Trophoblast cell (in vitro differentiated cells and primary cell): ENCODE measurements at regions not wholly inside any gene's neighbourhood (a gene's known extent, or its start where the extent isn't known, plus 50 kb on each side); places are given as distances from the start of the nearest gene placed in this dataset.
A peak's percentile ranks its signal among the peaks of the same experiment; 100 is the strongest.

Experiments
- DNase-seq, 2 donors: peaks; one replicate each; pipeline ENCODE4 v3.0.0-alpha.2; 2016
- H2AFZ ChIP-seq: 2 replicates; pipeline ENCODE4 v1.6.1; 2013; ENCODE audit warnings: low read length, moderate library complexity, mild to moderate bottlenecking; ENCODE audit not compliant: insufficient read depth, poor library complexity
- H2AK5ac ChIP-seq: 2 replicates; pipeline ENCODE4 v1.6.1; 2013; ENCODE audit warnings: mild to moderate bottlenecking, low read length
- H2BK120ac ChIP-seq: 2 replicates; pipeline ENCODE4 v1.6.1; 2013; ENCODE audit warnings: low read length, mild to moderate bottlenecking, moderate library complexity; ENCODE audit not compliant: insufficient read depth, poor library complexity
- H2BK12ac ChIP-seq: 2 replicates; pipeline ENCODE4 v1.6.1; 2013; ENCODE audit warnings: mild to moderate bottlenecking, low read length, moderate library complexity
- H2BK5ac ChIP-seq: 2 replicates; pipeline ENCODE4 v1.6.1; 2013; ENCODE audit warnings: low read length, low read depth, moderate library complexity, mild to moderate bottlenecking; ENCODE audit not compliant: poor library complexity
- H3K14ac ChIP-seq: 2 replicates; pipeline ENCODE4 v1.6.1; 2013; ENCODE audit warnings: mild to moderate bottlenecking, low read length
- H3K18ac ChIP-seq: 2 replicates; pipeline ENCODE4 v1.6.1; 2013; ENCODE audit warnings: mild to moderate bottlenecking, low read length
- H3K23ac ChIP-seq: 2 replicates; pipeline ENCODE4 v1.6.1; 2013; ENCODE audit warnings: low read length
- H3K27ac ChIP-seq: 2 replicates; pipeline ENCODE4 v1.5.1; 2013; ENCODE audit warnings: low read depth, mild to moderate bottlenecking, inconsistent platforms, low read length, moderate library complexity
- H3K27me3 ChIP-seq: 2 replicates; pipeline ENCODE4 v1.6.1; 2013; ENCODE audit warnings: inconsistent platforms, mild to moderate bottlenecking, low read length, moderate library complexity; ENCODE audit not compliant: insufficient read depth
- H3K36me3 ChIP-seq, 2 experiments: 1 replicate in 1 of 2; 2 replicates in 1 of 2; pipeline ENCODE4 v1.6.1; 2013; ENCODE audit warnings: low read length in 2 of 2, mild to moderate bottlenecking in 2 of 2, moderate library complexity in 1 of 2; ENCODE audit not compliant: insufficient read depth in 2 of 2, control insufficient read depth in 1 of 2
- H3K4ac ChIP-seq: 2 replicates; pipeline ENCODE4 v1.6.1; 2013; ENCODE audit warnings: low read depth, mild to moderate bottlenecking, low read length, moderate library complexity
- H3K4me1 ChIP-seq, 2 experiments: 1 replicate in 1 of 2; 2 replicates in 1 of 2; pipeline ENCODE4 v1.6.1; 2013; ENCODE audit warnings: low read length in 2 of 2, mild to moderate bottlenecking in 2 of 2, moderate library complexity in 1 of 2; ENCODE audit not compliant: insufficient read depth in 2 of 2, control insufficient read depth in 1 of 2
- H3K4me2 ChIP-seq: 2 replicates; pipeline ENCODE4 v1.6.1; 2013; ENCODE audit warnings: inconsistent platforms, mild to moderate bottlenecking, low read length, moderate library complexity
- H3K4me3 ChIP-seq: 2 replicates; pipeline ENCODE4 v1.5.1; 2013; ENCODE audit warnings: mild to moderate bottlenecking, low read depth, low read length, inconsistent platforms
- H3K79me1 ChIP-seq: one replicate; pipeline ENCODE4 v1.6.1; 2013; ENCODE audit warnings: low read length
- H3K79me2 ChIP-seq: 2 replicates; pipeline ENCODE4 v1.6.1; 2013; ENCODE audit warnings: low read length, mild to moderate bottlenecking; ENCODE audit not compliant: control insufficient read depth, insufficient read depth, poor library complexity
- H3K9ac ChIP-seq: 2 replicates; pipeline ENCODE4 v1.6.1; 2013; ENCODE audit warnings: mild to moderate bottlenecking, low read length
- H3K9me3 ChIP-seq: 2 replicates; pipeline ENCODE4 v1.6.1; 2013; ENCODE audit warnings: low read depth, mild to moderate bottlenecking, control low read depth, inconsistent platforms, low read length; ENCODE audit not compliant: insufficient read depth
- H4K12ac ChIP-seq: 2 replicates; pipeline ENCODE4 v1.6.1; 2013; ENCODE audit warnings: low read depth, mild to moderate bottlenecking, low read length, moderate library complexity
- H4K8ac ChIP-seq: 2 replicates; pipeline ENCODE4 v1.6.1; 2013; ENCODE audit warnings: low read depth, mild to moderate bottlenecking, low read length, moderate library complexity
- H4K91ac ChIP-seq: one replicate; pipeline ENCODE4 v1.6.1; 2013; ENCODE audit warnings: low read depth, mild to moderate bottlenecking, low read length, moderate library complexity
- WGBS: extraction: QIAGEN DNeasy Blood & Tissue Kit; methylation state at CpG from one replicate; pipeline ENCODE4 v1.1.7; 2013; ENCODE audit warnings: missing lambda C conversion rate; ENCODE audit not compliant: insufficient read length, insufficient coverage; ENCODE audit errors: extremely low coverage; 5-methylcytosine and 5-hydroxymethylcytosine counted together

GRCh38 chr4:34196375-34196774, 2047.9 kb downstream of the ARAP2 start:
- no peak overlapping the region for H3K4me3 ChIP-seq
- H2BK12ac ChIP-seq: no peak overlapping the region
- H3K36me3 ChIP-seq: no peaks in the 10 kb centered on the region
- H3K4ac ChIP-seq: no peak overlapping the region
- no peak overlapping the region for H2AK5ac ChIP-seq
- H3K4me2 ChIP-seq: no peak overlapping the region
- no peaks in the 10 kb centered on the region for H3K79me1 ChIP-seq
- H3K27ac ChIP-seq: no peak overlapping the region
- no CpG with 5 or more reads among the region's 2 CpGs for whole genome bisulfite sequencing
- H4K91ac ChIP-seq: no peak overlapping the region
- H3K23ac ChIP-seq: no peak overlapping the region
- H2AFZ ChIP-seq: no peak overlapping the region
- no peak overlapping the region for H4K12ac ChIP-seq
- H3K18ac ChIP-seq: no peak overlapping the region
- H3K14ac ChIP-seq: no peak overlapping the region
- no peaks in the 10 kb centered on the region for H3K9me3 ChIP-seq
- no peak overlapping the region for H3K9ac ChIP-seq
- no peaks in the 10 kb centered on the region for H3K79me2 ChIP-seq
- no peak overlapping the region for H2BK120ac ChIP-seq
- no peak overlapping the region for H2BK5ac ChIP-seq
- H3K4me1 ChIP-seq: peaks cover 0 to 2% of the 10 kb centered on the region in 2 experiments
- DNase-seq: peak; percentile 62 to 79
- H3K27me3 ChIP-seq: no peaks in the 10 kb centered on the region
- H4K8ac ChIP-seq: no peak overlapping the region

GRCh38 chr4:34198966-34199365, 2045.3 kb downstream of the ARAP2 start:
- Histone ChIP-seq H4K91ac (no peak overlapping the region), H3K9me3 (no peaks in the 10 kb centered on the region), H3K9ac (no peak overlapping the region), H3K4ac (no peak overlapping the region), H2BK5ac (no peak overlapping the region), H2BK12ac (no peak overlapping the region), H3K4me3 (no peak overlapping the region), H4K8ac (no peak overlapping the region), H3K79me2 (no peaks in the 10 kb centered on the region), H3K4me2 (no peak overlapping the region), H3K27me3 (no peaks in the 10 kb centered on the region), H3K79me1 (no peaks in the 10 kb centered on the region), H4K12ac (no peak overlapping the region), H2AK5ac (no peak overlapping the region), H3K14ac (no peak overlapping the region), H3K23ac (no peak overlapping the region), H3K36me3 (no peaks in the 10 kb centered on the region), H3K27ac (no peak overlapping the region), H3K18ac (no peak overlapping the region), H2BK120ac (no peak overlapping the region), H3K4me1 (peaks cover 0 to 2% of the 10 kb centered on the region in 2 experiments), H2AFZ (no peak overlapping the region)
- DNase-seq: no peak
- WGBS: no CpG with 5 or more reads among the region's 1 CpG

GRCh38 chr4:34200535-34200934, 2043.8 kb downstream of the ARAP2 start:
- no CpG with 5 or more reads among the region's 2 CpGs for WGBS
- Histone ChIP-seq H2BK120ac (no peak overlapping the region), H3K36me3 (no peaks in the 10 kb centered on the region), H3K18ac (no peak overlapping the region), H4K8ac (no peak overlapping the region), H2BK5ac (no peak overlapping the region), H3K27me3 (no peaks in the 10 kb centered on the region), H2AK5ac (no peak overlapping the region), H3K23ac (no peak overlapping the region), H2BK12ac (no peak overlapping the region), H3K14ac (no peak overlapping the region), H3K9ac (no peak overlapping the region), H3K27ac (no peak overlapping the region), H4K12ac (no peak overlapping the region), H3K4me3 (no peak overlapping the region), H3K4me1 (no peaks in the 10 kb centered on the region), H3K4ac (no peak overlapping the region), H4K91ac (no peak overlapping the region), H3K79me1 (no peaks in the 10 kb centered on the region), H3K9me3 (no peaks in the 10 kb centered on the region), H2AFZ (no peak overlapping the region), H3K79me2 (no peaks in the 10 kb centered on the region), H3K4me2 (no peak overlapping the region)
- no peak for DNase-seq

- Histone ChIP-seq H4K12ac (no peak overlapping the region), H2BK5ac (no peak overlapping the region), H3K9ac (no peak overlapping the region), H3K36me3 (peaks cover 0 to 3% of the 10 kb centered on the region in 2 experiments), H3K4ac (no peak overlapping the region), H4K8ac (no peak overlapping the region), H3K27ac (no peak overlapping the region), H2AFZ (no peak overlapping the region), H4K91ac (no peak overlapping the region), H2AK5ac (no peak overlapping the region), H3K4me2 (no peak overlapping the region), H3K27me3 (no peaks in the 10 kb centered on the region), H3K18ac (no peak overlapping the region), H3K4me3 (no peak overlapping the region), H2BK12ac (no peak overlapping the region), H3K14ac (no peak overlapping the region), H3K79me2 (no peaks in the 10 kb centered on the region), H3K79me1 (no peaks in the 10 kb centered on the region), H3K4me1 (no peaks in the 10 kb centered on the region), H2BK120ac (no peak overlapping the region), H3K9me3 (peaks cover 4% of the 10 kb centered on the region), H3K23ac (no peak overlapping the region)
- peak; percentile 62 to 77 for DNase-seq
These were observed 2042.2 kb downstream of the ARAP2 start for GRCh38 chr4:34202154-34202553.
